C4-2B (cell line): ENCODE measurements at regions not wholly inside any gene's neighbourhood (a gene's known extent, or its start where the extent isn't known, plus 50 kb on each side); places are given as distances from the start of the nearest gene placed in this dataset.

Experiments used
- CTCF ChIP-seq: fragments of 450-650 bp; conservative IDR thresholded peaks from 2 replicates; pipeline ENCODE4 v1.5.1; 2017; ENCODE audit warnings: mild to moderate bottlenecking
- ZFX ChIP-seq: fragments of 450-650 bp; IDR thresholded peaks from 2 replicates; pipeline ENCODE4 v1.6.1; 2017

- TF ChIP-seq CTCF: no peak
- TF ChIP-seq ZFX: no peak
Observed at GRCh38 chr6:103798166-103798565, 1061.6 kb downstream of the HACE1 start.
